SHP77 (cell line): ENCODE measurements at regions not wholly inside any gene's neighbourhood (a gene's known extent, or its start where the extent isn't known, plus 50 kb on each side); places are given as distances from the start of the nearest gene placed in this dataset.
"Not testable (repeated sequence)": the region's sequence is repeated elsewhere in the genome, so short reads cannot be mapped to it uniquely, and the experiment has no call there.

Experiments used
- DNase-seq, 2 experiments: peaks; one replicate each; lab custom pipeline; 2025; lab: John Stamatoyannopoulos, UW

DNA sequence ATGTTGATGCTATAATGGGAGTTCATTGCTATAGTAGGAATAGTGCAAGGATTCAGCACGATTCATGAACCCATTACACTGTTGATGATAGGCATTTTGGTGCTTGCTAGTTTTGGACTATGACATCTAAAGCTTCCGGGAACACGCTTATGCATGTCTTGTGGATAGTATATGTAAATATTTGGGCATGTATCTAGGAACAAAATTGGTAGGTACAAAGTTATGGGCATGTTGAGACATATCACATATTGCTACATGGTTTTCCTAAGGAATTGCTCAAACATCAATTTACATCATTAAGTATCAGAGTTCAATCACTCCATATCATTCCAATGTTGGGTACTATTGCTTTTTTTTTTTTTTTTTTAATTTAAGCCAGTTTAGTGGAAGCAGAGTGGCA, 1103.2 kb downstream of the TBC1D22A start:
- no peak for DNase-seq

DNA sequence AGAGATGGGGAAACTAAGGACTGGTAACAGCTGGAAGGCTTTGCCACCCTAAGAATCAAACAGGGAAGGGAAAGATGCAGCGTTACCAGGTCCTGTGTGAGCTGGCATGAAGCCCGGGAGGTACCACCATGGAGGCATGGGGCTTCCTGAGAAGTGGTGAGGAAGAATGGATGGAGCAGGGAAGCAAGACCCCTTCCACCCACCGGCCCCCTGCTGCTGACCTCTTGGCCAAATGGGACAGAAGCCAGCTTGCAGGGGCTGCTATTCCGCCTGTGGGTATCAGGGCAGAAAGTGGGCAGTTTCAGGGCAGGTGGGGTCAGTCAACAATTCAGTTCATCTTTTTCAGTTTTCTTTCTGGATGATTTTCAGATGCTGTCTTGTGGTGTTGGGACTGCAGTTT, 1099.9 kb downstream of the TBC1D22A start:
- no peak for DNase-seq

DNA sequence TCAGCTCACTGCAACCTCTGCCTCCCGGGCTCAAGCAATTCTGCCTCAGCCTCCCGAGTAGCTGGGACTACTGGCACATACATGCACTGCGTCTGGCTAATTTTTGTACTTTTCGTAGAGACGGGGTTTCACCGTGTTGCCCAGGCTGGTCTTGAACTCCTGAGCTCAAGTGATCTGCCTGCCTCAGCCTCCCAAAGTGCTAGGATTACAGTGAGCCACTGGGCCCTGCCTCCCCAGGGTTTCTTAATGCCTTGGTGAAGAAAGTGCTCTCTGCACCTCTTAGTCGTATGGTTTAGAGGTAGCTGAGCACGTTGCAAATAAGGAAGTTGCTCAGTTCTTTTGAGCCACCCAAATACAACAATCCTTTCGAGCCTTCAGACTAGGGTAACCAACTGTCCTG, 1098.5 kb downstream of the TBC1D22A start:
- DNase-seq, result not testable (repeated sequence)

DNA sequence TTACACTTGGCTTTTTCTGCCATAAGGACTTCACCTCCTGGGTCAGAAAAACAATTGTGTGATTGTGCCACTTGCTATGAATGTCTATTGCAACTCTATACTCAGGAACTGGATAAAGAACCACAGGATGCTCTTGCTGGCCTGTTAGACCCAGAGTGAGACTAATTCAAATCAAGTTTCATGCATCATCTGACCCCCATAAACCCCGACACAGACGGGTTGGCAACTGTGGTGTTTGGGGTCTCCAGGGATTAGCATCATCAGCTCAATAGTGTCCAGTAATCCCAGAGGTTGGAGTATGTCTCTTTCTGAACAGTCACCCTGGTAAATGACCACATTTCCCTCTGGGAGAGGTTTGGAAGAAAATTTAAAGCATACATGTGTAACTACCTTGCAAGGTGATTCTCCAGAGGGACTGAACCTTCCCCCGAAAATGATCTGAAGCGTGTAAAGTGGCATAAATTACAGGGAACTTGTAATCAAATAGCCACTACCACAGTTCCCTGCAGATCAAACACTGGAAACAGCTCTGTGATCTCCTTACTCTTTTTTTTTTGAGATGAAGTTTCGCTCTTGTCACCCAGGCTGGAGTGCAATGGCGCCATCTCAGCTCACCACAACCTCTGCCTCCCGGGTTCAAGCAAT, 1097.6 kb downstream of the TBC1D22A start:
- no peak for DNase-seq

DNA sequence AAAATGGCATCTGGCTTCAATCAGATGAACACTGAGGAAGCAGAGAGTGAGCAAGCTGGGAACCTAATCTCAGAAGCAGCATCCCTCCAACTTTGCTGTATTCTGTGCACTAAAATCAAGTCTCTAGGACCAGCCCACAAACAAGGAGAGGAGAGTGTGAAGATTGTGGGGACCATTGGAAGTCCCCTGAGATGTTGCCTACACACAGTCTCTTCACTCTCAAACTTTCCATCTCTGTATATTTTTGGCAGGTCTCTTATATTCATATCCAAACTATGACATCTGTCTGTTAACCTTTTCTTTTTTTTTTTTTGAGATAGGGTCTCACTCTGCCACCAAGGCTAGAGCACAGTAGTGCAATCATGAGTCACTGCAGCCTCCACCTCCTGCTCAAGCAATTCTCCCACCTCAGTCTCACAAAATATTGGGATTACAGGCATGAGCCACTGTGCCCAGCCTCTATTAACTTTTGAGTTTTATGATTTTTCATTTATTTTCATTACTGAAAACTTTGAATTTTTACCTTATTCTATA, 1096.4 kb downstream of the TBC1D22A start:
- DNase-seq, result no peak

DNA sequence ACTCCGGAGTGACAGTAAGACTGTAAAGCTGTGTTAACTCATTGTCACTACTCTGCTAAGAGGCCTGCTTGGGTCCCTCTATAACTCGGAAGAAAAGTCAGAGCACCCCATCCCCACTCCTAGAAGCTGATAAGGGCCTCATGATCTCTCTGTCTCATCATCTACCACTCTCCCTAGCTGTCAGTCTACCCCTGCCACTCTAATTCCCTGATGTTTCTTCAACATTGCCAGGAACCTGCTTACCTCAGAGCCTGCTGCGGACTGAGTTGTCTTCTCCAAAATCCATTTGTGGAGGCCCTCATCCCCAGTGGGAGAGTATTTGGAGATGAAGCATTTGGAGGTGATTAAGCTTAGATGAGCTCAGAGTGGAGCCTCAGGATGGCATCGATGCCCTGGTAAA, 1092.2 kb downstream of the TBC1D22A start:
- no peak for DNase-seq

DNA sequence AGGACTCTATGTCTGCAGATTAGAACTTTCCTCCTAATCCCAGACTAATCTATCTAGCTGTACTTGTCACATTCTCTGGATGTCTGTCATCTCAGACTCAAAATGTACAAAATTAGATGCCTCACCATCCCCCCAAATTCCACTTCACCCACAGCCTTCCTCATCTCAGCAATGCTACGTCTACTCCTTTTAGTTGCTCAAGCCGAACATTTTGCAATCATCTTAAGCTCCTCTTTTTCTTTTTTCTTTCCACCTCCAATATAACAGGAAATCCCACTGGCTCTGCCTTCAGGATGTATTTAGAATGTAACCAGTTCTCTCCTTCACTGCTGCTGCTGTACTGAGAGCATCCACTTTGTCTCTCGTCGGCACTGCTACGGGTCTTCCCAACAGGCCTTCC, 1091.8 kb downstream of the TBC1D22A start:
- no peak for DNase-seq

DNA sequence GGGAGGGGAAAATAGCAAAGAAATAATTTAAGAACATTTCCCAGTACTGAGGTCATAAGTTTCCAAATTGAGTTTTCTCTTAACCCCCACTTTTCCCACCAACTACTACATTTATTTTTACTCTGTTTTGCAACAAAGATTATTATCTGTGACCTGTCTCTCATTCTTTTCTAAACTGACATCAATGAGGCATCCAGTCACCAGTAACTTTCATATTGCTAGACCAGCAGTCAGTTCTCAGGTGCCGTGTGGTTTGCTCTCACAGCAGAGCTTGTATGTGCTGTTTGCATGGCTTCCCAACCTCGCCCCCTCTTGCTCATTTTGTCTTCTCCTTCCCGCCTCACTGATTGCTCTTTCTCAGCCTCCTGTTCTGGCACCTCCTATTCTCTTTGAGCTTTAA, 1091.3 kb downstream of the TBC1D22A start:
- DNase-seq, result no peak

DNA sequence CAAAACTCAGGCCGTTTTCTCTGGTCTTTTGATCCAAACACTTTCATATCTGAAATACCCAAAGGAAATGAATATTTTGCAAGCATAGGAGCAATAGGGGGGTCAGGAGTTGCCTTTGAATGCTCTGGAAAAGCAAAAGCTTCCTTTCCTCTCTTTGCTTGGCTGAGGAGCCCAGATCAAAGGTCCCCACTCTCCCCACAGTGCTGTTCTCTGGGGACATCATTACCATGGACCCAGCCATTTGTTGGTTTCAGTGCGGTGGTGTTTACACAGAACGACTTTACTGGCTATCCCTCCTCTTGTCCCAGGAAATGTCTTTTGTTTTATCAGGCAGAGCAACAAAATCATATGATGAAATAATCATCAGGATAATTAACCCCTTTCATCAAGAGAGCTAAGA, 1089.1 kb downstream of the TBC1D22A start:
- no peak for DNase-seq

DNA sequence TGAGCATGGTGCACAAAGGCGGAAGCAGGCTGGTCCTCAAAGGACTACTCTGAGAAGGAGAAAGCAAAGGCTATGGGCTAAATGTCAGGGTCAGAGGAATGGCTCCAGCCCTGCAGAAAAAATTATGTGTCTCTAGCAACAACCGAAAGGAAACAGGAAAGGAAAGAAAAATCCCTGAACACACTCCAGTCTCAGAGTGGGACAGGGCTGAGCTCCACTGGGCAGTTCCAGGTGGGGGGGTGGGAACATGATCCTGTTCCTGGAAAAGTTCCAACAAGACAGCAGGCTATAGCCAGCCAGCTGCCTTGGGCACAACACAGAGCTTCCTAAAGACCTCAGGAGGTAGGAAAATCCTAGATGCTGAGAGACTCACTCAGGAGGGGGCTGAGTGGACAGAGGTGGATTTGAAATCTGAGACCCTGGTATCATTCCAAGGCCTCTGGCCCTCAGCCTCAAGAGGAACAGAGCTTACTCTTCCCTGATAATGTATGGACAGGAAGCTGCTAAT, 1088.2 kb downstream of the TBC1D22A start:
- DNase-seq, result peak; percentile 65 to 79

DNA sequence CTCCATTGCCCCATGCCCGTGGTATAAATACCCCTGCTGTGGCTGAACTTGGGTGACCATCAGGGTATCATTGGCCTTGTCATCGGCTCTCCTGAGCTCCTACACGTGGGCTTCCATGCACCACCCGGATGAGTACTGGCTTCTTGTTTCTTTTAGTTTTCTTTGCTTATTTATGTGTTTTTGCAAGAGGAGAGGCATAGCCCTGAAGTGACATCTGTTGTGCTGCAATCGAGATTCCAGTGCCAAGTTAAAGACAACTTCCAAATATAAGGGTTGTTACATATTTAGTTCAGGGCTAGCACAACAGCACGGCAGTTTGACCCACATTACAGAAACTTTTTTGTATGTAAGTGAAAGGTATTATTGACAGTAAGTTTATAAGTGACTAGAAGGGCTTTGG, 1087.1 kb downstream of the TBC1D22A start:
- DNase-seq, result no peak

DNA sequence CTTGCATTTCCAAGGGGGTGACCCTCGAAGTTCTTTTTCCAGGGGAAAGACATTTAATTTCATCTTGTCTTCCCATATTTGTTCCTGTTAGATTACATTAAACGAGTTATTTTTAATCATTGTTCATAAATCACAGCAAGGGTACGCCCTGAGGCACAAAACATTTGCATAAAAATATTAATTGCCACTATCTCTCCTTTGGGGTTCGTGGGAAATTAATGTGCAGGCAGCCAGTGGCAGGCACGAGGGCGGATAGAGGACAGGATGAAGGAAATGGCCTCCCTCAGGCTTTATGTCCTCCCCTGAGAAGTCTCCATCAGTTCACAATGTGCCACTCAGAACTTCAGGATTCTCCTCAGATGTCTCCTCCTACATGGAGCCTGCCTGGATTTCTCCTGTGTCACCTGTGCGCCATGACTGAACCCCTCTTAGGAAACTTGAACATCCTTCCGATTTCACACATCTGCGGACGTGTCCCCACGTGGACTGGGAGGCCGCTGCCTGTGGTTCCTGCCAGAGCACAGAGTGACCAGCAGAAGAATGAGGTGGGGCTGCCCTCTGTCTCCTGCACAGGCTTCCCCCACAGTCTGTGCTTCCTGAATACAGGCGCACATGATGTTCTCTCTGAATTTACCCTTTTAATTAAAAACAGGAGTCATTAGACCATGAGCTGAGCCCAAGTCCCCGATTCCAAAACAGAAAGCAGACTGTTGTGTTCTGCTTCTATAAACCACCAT, 1085.9 kb downstream of the TBC1D22A start:
- no peak for DNase-seq

DNA sequence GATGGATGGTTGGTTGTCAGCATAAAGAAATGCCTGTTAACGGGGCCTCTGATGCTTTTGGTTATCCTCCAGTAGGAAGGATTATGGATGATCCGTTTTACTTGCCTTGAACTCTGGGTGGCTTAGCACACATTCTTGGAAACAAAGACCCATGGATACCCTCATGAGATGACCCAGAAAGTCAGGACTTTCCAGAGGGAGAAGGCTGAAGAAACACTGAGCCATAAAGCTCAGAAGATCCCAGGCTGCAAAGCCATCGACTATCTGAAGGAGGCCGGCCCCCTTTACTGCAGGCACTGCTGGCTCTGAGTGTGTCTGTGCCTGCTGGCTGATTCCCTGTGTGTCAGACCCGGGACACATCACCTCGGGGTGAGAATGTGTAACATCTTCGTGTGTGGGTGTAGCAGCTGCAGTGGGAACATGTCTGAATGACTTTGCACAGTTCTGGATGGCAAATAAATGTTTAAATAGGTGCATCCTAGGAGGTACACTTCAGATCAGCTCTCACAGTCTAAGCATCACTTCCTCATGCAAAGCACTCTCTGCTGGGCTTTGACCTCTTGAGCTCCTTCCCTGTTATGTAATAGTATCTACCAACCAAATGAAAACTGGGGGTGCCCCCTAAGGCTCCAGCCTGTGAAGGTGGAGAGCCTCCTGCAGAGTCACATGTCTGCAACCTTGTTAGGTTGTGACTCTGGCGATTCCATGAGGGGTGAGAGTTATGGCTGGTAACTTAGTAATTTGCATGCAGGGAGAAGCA, 1084.9 kb downstream of the TBC1D22A start:
- no peak for DNase-seq

DNA sequence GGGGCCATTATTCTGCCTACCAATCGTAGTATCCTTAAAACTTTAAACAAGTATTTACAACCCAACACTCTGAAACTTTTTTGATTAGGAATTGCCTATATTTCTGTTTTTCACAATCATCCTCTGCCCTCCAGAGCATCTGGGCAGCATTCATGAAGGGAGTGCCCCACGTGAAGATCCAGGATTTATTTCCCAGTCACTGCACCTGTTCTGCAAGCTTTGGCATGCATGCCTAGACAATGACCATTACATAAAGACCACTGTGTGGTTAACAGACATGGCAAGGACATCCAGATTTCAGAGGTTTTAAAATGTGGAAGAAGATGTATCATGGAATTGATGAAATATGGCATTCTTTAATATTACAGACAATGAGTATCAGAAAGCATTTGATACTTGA, 1083.8 kb downstream of the TBC1D22A start:
- DNase-seq, result no peak

DNA sequence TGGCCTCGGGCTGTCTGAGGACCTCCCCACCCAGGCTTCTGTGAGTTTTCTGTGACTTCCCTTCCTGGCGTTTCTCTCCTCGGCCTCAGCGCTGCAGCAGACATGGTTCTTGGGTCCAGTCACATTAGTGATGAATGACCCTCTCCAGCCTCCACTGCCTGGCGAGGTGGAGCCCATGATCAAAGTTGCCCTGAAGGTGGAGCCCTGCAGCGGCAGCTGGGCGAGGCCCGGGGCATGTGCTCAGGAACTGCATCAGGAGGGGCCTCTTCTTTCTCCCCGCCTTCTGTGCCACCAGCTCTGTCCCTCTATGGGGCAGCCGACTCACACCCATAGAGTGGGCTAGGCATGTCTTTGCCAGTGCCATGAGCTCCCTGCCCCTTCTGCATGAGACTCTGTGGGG, 1079.7 kb downstream of the TBC1D22A start:
- no peak for DNase-seq

DNA sequence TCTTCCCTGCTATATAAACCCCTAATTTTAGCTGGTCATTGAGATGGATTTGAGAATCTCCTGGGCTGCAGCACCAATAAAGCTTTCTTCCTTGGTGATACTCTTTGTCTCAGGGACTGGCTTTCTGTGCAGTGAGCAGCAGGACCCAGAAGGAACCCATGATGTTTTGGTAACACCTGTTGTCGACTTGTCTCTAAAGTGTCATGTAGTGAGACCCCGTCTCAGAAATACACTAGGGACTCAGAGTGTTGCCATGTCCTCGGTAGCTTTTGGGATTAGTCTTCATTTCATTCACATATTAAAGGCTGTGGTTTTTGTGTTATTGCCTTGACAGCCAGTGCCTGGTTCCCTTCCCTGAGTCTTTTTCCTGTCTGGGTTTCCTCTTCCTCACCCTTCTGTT, 1078.7 kb downstream of the TBC1D22A start:
- DNase-seq, result no peak

DNA sequence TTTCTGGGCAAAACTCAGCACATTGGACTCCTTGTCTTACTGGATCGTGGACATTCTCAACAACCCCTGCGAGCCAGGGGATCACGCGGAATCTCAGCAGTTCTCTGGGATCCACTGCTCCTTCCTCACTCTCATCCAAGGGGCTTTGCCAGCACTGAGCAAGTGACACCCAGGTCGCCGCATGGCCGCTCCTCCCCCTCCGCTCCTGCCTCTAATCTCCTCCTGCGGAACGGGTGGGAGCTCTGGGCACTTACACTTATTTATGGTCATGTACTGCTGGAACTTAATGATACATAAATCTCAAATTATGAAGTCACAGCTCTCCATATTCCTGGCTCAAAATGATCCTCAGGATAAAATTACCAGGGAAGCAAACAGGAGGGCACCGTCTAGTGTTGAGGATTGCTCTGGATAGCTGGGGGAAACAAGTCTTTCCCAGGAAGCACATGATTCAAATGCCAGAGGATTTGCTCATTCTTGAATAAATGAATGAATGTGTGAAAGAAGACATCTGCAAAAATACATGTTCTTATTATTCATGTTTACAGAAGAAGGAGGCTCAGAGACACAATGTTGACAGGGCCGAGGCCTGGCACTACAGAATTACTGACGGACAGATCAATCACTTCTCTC, 1077.3 kb downstream of the TBC1D22A start:
- no peak for DNase-seq

DNA sequence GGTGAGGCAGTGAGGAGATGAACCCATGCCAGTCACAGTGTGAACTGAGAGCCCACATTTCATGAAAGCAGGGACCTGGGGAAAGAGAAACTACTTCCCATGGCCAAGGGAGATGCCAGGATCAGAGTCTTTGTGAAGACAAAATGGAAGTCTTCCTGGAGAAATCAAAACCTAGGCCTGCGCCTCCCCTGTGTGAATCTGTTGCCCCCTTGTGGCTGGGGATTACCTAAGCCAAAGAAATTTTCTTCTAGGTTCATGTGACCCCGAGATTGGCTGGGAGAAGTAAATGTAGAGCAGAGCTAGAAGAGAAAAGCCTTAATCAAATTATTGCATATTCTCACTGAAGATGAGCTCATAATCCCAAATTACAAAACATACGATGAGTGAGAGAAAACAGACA, 1075.3 kb downstream of the TBC1D22A start:
- peak; percentile 25 to 27 for DNase-seq

DNA sequence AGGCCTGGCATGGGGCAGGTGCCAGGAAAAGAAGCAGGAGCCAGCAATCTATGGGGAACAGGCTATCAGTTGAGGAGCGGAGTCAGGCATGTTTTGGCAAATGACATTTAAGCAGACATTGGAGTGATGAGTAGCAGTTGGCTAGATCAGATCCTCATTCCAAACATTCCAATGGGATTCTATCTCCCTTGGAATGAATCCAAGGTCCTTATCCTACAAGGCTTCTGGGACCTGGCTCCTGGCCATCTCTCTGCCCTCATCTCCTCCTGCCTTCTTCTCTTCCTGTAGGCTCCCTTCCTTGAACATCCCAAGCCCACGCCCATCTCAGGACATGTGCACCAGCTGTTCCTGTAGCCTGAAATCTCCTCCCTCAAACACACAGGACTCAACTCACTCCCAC, 1074.5 kb downstream of the TBC1D22A start:
- no peak for DNase-seq

DNA sequence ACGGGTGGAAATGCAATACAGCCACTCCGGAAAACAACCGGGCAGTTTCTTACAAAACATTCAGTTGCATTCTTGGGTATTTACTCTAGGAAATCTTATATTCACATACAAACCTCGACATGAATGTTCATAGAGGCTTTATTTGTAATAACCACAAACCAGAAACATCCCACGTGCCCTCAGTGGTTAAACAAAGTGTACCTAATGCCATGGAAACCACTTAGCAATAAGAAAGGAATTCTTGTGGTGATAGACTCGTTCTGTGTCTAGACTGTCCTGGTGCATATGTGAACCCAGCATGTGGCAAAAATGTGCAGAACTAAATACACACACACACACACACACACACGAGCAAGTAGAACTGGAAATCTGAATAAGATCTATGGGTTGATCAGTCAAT, 1073.3 kb downstream of the TBC1D22A start:
- DNase-seq, result no peak

DNA sequence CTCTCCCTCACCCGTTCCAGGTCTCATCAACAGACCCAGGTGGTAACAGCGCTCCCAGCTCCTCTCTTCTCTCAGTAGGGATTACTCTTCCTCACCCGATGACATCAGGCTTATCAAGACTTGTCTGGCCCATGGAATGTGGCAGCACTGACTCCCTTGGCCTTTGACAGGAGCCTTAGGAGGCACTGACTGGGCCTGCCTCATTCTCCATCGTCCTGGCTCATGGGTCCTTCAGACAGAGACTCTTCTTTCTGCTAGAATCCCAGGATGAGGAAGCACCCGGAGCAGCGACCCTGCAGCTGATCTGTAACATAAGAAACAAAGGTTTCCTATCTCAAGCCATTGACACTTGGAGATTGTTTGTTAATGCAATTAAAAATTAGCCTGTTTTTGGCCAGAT, 1063.6 kb downstream of the TBC1D22A start:
- DNase-seq, result no peak

DNA sequence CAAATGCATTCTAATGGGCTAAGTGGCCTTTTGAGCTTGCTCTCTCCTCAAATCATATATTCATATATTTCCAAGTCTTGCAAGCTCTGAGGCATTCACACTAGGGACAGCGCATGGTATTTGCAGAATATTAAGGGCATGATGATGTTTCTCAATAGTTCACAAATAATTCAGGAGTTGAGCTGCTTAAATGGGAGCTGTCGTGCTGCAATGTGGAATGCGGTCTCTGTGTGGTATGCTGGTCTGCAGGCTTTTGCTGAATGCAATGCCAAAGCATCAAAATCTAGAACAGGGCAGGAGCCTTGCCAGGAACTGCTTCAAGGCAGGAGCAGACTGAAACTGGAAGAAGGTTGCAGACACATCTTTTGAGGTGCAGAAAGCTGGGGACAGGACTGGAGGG, 1060.0 kb downstream of the TBC1D22A start:
- no peak for DNase-seq
